ENCODE measurements at regions not wholly inside any gene's neighbourhood (a gene's known extent, or its start where the extent isn't known, plus 50 kb on each side); places are given as distances from the start of the nearest gene placed in this dataset.
"Not testable (repeated sequence)": the region's sequence is repeated elsewhere in the genome, so short reads cannot be mapped to it uniquely, and the experiment has no call there.

DNA sequence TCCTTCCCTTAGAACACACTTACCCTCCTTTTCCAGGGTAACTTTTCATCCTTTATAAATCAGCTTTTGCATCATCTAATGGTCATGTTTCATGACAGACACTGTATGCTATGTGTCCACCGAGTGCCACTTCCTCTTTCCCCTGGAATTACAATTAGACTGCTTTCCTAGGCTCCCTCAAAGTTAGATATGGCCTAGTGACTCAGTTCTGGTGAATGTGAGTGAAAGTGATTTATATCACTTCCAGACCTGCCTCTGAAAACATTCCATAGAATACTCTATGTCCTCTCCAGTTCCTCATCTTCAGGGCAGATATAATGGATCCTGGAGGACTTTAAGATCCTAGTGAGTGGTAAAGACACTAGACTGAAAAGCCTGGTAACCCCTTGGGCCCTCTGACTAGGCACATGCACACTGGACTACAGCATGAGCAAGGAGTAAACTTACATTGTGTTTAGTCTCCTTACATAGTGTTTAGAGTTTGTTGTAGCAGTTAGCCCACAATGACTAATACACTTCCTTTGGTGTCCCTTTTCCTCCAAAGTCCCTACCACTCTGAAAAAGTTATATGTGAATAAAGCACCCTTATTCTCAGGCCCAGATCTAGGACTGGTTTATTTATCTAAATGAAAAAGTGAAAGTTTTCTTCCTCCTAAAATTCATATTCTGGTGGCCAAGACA is 59.3 kb downstream of the GPR88 start:
- no peak for DNase-seq (ENCODE audit: low spot score)

DNA sequence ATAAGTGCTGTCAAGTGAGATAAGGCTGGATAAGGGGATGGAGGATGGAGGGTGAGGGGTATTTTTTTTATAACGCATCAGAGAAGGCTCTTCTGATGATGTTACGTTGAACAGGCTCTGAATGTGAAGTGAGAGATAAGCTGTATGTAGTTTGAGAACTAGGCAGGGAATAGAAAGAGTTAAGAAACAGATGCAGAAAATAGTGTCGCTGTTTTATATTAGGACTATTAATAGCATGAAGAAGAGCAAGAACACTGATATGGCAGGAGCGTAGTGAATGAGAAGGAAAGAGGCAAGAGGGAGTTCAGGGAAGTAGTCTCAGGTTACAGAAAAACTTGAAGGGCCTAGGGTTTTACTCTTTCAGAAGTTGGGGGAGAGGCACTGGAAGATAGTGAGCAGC is 59.8 kb downstream of the GPR88 start:
- DNase-seq (ENCODE audit: low spot score): no peak

DNA sequence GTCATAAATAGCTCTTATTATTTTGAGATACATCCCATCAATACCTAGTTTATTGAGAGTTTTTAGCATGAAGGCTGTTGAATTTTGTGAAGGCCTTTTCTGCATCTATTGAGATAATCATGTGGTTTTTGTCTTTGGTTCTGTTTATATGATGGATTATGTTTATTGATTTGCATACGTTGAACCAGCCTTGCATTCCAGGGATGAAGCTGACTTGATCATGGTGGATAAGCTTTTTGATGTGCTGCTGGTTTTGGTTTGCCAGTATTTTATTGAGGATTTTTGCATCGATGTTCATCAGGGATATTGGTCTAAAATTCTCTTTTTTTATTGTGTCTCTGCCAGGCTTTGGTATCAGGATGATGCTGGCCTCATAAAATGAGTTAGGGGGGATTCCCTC is 62.4 kb downstream of the GPR88 start:
- not testable (repeated sequence) for DNase-seq (ENCODE audit: low spot score)

GRCh38 chr1:100602028-100602427 is 64.1 kb downstream of the GPR88 start:
- not testable (repeated sequence) for DNase-seq (ENCODE audit: low spot score)

DNA sequence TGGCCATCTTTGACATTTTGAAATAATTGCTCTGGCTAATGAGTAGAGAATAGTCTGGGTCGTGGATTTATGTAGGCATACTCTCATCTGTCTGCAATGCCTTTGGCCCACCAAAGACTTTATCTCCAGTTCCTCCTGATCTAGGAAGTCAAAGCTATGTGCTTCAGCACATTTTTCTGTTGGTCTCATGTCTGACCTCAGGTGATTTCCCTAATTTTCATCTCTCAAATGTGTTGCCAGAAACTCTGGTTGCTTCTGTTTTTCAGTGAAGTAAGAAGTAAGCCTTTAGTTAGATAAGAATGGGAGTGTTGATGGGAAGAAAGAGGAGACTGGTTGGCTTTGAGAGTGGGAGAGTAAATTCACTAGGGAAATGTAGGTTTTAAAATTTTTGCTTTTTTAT is 66.4 kb downstream of the GPR88 start:
- DNase-seq (ENCODE audit: low spot score): no peak

DNA sequence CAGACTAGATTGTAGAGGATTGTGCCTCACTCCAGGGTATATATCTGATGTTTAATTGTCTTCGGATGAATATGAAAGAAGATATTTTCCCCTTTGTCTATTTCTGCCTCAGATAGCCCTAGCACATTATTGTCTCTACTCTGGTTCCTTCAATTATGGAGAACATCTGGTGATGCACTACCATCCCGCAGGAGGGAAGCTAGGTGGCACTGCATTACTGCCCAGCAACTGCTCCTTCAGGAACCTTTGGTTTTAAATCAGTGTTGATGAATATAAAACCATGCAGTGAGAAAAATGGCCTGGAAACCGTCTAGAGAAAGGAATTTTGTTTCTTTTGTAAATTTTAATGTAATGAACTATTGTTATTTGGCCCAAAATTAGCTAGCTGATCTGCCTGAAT is 68.5 kb downstream of the GPR88 start:
- DNase-seq (ENCODE audit: low spot score): peak; percentile 29

- no peak for DNase-seq (ENCODE audit: low spot score)
These were observed 69.8 kb downstream of the GPR88 start for GRCh38 chr1:100607628-100608240.

DNA sequence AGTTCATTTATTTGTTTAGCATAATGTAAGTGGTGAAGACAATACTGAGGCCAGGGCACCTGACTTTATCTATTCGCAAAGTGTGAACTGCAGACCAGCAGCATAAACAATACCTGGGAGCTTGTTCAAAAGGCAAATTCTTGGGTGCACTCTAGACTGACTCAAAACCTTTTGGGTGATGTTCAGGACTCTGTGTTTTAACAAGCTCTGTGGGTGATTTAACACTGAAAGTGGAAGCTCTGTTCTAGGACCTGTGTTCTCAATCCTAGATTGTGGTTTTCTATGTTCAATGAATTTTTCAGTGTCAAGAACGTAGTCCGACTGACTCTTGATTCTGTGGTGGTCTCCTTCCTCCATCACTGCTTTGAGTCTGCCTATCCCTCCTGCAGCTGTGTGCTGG is 71.9 kb downstream of the GPR88 start:
- DNase-seq (ENCODE audit: low spot score): no peak

- DNase-seq (ENCODE audit: low spot score): no peak
These were observed 73.1 kb downstream of the GPR88 start for GRCh38 chr1:100611086-100611485.

GRCh38 chr1:100612540-100612939 is 74.6 kb downstream of the GPR88 start:
- DNase-seq (ENCODE audit: low spot score): no peak

DNA sequence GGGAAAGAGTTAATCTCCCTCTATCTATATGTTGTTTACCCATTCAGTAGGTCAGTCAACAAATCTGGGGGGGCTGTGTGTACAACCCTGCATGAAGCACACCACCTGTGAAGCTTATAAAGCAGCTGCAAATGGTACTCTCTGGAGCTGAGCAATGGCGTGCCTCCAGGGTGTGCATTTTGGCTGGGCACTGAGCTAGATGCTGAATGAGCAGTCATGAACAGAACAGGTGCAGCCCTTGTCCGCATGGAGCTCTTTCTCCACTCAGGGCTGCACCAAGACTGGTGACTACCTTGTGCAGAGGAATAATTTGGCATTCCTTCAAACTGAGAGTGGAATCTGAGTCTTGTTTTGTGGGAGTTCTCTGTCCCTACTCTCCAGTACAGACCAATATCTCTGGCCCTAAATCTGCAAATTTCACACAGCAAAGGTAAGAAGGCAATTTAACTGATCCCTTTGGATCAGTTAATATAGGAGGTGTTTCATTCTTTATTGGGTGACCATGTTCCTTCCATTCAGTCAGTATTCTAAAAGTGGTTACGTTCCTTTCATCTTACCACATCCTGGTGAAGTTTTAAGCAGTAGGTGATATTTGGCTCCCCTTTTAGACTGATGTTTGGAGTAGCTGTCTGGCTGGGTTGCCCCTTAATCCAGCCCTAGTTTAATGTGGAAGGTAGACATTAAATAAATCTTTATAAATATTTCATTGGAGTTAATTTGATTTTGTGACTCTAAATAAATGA is 76.0 kb downstream of the GPR88 start:
- no peak for DNase-seq (ENCODE audit: low spot score)

- DNase-seq (ENCODE audit: low spot score): no peak
These were observed 76.6 kb downstream of the GPR88 start for GRCh38 chr1:100614570-100614969.

DNA sequence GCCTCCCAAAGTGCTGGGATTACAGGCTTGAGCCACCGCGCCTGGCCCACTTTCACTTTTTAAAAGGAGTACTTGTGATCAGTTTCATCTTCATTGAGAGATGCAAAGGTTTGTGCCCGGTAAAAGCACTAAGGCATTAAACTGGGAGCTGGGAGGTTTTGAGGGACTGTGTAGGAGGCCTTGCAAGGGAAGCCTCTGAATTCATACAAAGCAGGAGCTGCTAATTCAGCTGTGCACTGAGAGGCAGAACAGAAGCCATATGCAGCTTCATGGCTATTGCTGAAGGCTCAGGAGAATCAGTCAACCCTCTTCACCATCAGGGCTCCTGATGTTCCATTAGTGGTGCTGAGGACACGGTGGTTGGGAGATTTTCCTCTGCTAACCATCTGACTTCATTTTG is 77.7 kb downstream of the GPR88 start:
- no peak for DNase-seq (ENCODE audit: low spot score)

GRCh38 chr1:100616121-100616621 is 78.2 kb downstream of the GPR88 start:
- no peak for DNase-seq (ENCODE audit: low spot score)

- no peak for DNase-seq (ENCODE audit: low spot score)
These were observed 84.1 kb downstream of the GPR88 start for GRCh38 chr1:100622037-100622436.

DNA sequence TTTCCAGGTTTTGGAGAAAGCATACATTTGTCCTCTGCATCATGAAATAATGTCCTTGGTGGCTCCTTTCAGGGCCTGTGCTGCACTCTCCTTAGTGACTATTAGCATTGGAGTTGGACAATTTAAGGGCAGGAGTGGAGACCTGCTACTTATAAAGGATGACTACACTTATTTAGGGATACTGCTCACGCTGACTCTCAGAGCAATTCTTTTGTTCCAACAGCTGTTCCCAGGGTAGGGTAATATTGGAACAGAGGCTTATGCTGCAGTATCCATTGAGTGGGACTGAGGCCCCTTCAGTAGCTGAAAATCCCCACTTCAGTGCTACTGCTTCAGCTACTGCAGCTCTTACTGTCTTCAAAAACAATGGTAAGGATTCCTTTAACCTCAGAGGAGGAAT is 84.6 kb downstream of the GPR88 start:
- no peak for DNase-seq (ENCODE audit: low spot score)

GRCh38 chr1:100622966-100623762 is 85.2 kb downstream of the GPR88 start:
- DNase-seq (ENCODE audit: low spot score): no peak

DNA sequence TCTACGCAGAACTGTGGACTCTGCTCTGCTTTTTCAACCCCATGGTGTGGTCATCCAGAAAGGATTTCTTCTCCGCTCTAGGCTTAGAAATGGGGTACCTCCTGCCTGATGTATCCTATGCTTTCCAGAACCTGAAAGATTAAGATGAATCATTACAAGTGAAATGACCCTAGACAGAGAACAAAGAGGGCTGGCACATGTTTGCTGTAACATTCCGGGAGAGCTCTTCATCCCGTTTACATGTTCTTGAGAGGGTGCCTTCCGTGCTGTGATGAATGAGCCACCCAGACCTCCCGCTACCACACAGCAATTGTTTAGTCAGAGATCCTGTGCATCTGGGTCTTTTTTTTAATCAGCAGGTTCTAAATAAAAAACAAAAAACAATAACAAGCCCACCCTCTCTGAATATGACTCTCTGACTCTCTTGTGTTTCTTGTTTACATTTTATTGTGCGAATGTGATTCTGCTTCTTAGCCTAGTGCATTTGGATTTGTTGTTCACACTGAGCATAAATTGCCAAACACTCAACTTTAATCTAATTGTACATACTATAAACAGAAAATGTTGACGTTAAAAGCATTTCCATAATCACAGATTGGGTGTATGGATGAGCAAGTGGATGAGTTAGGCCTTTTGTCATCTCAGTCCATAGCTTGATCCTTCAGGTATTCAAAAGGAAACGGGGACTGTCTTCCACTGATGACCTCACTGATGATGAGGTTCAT is 87.1 kb downstream of the GPR88 start:
- DNase-seq (ENCODE audit: low spot score): no peak

GRCh38 chr1:100626397-100626796 is 88.5 kb downstream of the GPR88 start:
- no peak for DNase-seq (ENCODE audit: low spot score)

GRCh38 chr1:100627054-100627716 is 89.2 kb downstream of the GPR88 start:
- DNase-seq (ENCODE audit: low spot score): no peak

DNA sequence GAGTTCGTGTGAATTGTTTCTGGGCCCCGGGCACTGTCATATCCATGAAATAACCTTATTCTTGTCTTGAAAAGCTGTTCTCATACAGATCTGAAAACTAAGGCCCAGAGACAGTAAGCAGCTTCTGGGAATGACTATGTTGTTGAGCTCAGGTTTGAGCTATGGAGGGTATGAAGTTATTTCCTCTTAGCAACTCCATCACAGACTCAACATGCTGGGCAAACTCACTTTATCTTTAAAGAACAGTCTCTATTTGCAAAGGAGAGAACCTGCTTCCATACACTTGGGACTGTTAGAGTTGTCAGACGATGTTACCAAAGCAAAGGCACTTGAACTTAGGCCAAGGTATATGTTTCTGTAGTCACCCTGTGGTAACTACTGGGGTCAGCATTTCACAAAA is 90.0 kb downstream of the GPR88 start:
- no peak for DNase-seq (ENCODE audit: low spot score)

All from SK-N-DZ (cell line).